Neural progenitor cell (in vitro differentiated cells): ENCODE measurements at regions not wholly inside any gene's neighbourhood (a gene's known extent, or its start where the extent isn't known, plus 50 kb on each side); places are given as distances from the start of the nearest gene placed in this dataset.

Experiments used
- EZH2 ChIP-seq: fragments of 200-600 bp; sonication (generic); IDR thresholded peaks from 2 replicates; pipeline ENCODE4 v1.6.1; 2017; ENCODE audit warnings: antibody characterized with exemption, mild to moderate bottlenecking, moderate library complexity
- EZH2phosphoT487 ChIP-seq: fragments of 200-600 bp; sonication (generic); IDR thresholded peaks from 2 replicates; pipeline ENCODE4 v1.6.1; 2017; ENCODE audit warnings: antibody characterized with exemption
- TF ChIP-seq, protein P1 (sequence below): fragments of 200-600 bp; sonication (generic); IDR thresholded peaks from 2 replicates; pipeline ENCODE4 v1.5.1; 2017; ENCODE audit warnings: antibody characterized with exemption, mild to moderate bottlenecking

DNA sequence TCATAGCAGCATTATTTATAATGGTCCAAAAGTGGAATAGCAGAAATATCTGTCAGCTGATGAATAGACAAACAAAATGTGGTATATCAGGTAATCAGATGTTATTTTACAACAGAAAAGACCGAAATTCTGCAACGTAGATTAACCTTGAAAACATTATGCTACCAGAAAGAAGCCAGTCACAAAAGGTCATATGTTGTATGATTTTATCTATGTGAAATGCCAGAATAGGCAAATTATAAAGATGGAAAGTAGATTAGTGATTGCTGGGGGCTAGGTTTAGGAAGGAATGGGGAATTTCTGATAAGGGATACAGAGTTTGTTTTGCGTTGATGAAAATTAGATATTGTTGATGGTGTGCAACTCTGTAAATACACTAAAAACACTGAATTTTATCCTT lies 165.0 kb upstream of the STMND1 start:
- TF ChIP-seq, protein P1, sequence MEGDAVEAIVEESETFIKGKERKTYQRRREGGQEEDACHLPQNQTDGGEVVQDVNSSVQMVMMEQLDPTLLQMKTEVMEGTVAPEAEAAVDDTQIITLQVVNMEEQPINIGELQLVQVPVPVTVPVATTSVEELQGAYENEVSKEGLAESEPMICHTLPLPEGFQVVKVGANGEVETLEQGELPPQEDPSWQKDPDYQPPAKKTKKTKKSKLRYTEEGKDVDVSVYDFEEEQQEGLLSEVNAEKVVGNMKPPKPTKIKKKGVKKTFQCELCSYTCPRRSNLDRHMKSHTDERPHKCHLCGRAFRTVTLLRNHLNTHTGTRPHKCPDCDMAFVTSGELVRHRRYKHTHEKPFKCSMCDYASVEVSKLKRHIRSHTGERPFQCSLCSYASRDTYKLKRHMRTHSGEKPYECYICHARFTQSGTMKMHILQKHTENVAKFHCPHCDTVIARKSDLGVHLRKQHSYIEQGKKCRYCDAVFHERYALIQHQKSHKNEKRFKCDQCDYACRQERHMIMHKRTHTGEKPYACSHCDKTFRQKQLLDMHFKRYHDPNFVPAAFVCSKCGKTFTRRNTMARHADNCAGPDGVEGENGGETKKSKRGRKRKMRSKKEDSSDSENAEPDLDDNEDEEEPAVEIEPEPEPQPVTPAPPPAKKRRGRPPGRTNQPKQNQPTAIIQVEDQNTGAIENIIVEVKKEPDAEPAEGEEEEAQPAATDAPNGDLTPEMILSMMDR = no peak
- TF ChIP-seq EZH2 (no peak), EZH2phosphoT487 (no peak)
